Stomach (tissue), 8 donors: ENCODE measurements at regions not wholly inside any gene's neighbourhood (a gene's known extent, or its start where the extent isn't known, plus 50 kb on each side); places are given as distances from the start of the nearest gene placed in this dataset.

Source experiments
- DNase-seq, 2 donors: peaks; one replicate each; pipeline versions ENCODE4 v3.0.0 to v3.0.0-alpha.2; 2013 to 2019
- H3K27ac ChIP-seq, 5 donors: fragments of 200-600 bp in 4 of 5; sonication (generic) in 4 of 5; one replicate each; pipeline ENCODE4 v1.5.1; 2013 to 2019; ENCODE audit warnings: mild to moderate bottlenecking in 1 of 5, moderate library complexity in 1 of 5
- H3K27me3 ChIP-seq, 3 donors: fragments of 200-600 bp; sonication (generic); one replicate each; pipeline ENCODE4 v1.5.1; 2017 to 2019; ENCODE audit warnings: mixed run types in 1 of 3
- H3K36me3 ChIP-seq, 4 donors: fragments of 200-600 bp; sonication (generic); 1 replicate in 3 of 4; 2 replicates in 1 of 4; pipeline ENCODE4 v1.5.1; 2016 to 2019
- H3K4me1 ChIP-seq, 4 donors: fragments of 200-600 bp; sonication (generic); one replicate each; pipeline ENCODE4 v1.5.1; 2016 to 2019
- H3K4me3 ChIP-seq, 4 donors: fragments of 200-600 bp; sonication (generic) in 3 of 4; one replicate each; pipeline ENCODE4 v1.5.1; 2016 to 2019; ENCODE audit warnings: mild to moderate bottlenecking in 1 of 4
- H3K9me3 ChIP-seq, 4 donors: fragments of 200-600 bp; sonication (generic); one replicate each; pipeline ENCODE4 v1.5.1; 2016 to 2019
- CTCF ChIP-seq, 7 experiments: fragments of 450-650 bp in 4 of 7; fragments of 200-600 bp in 3 of 7; sonication (generic) in 3 of 7; IDR thresholded peaks; one replicate each; pipeline ENCODE4 v1.5.1; 2016 to 2019; ENCODE audit warnings: antibody characterized with exemption in 7 of 7, control low read depth in 2 of 7, mild to moderate bottlenecking in 1 of 7
- EP300 ChIP-seq: sonication (generic); formaldehyde crosslinking; IDR thresholded peaks from one replicate; pipeline ENCODE4 v1.6.1; 2017; ENCODE audit warnings: antibody characterized with exemption
- POLR2A ChIP-seq, 4 donors: fragments of 450-650 bp; IDR thresholded peaks; one replicate each; pipeline ENCODE4 v1.6.1; 2016; ENCODE audit warnings: antibody characterized with exemption in 4 of 4, control low read depth in 2 of 4, mild to moderate bottlenecking in 1 of 4, moderate library complexity in 1 of 4
- POLR2AphosphoS5 ChIP-seq, 3 donors: sonication (generic); formaldehyde crosslinking; IDR thresholded peaks; one replicate each; pipeline ENCODE4 v1.6.1; 2016; ENCODE audit warnings: antibody characterized with exemption in 3 of 3
- WGBS, 5 donors: extraction: QIAGEN DNeasy Blood & Tissue Kit in 3 of 5; methylation state at CpG; one replicate each; pipeline versions ENCODE4 v1.1.5 to v1.1.7; 2013 to 2018; 5-methylcytosine and 5-hydroxymethylcytosine counted together
- intact Hi-C: fragments of 100-400 bp; cut with DNase I; formaldehyde crosslinking; loops from one replicate; pipeline ENCODE4 v1.15.1; 2023; ENCODE audit warnings: low total_unique reads
- donor health status: healthy with polysubstance abuse.
- donor health status: Bipolar disorder and iron deficiency.
- donor health status: healthy.

GRCh38 chr2:65550246-65550645 lies 117.8 kb upstream of the SPRED2 start:
- Histone ChIP-seq H3K4me3 (no peak overlapping the region), H3K27me3 (no peaks in the 10 kb centered on the region), H3K9me3 (no peaks in the 10 kb centered on the region), H3K36me3 (no peaks in the 10 kb centered on the region), H3K4me1 (peaks cover 0 to 12% (median 5%) of the 10 kb centered on the region in 4 donors), H3K27ac (no peak overlapping the region)
- TF ChIP-seq CTCF (IDR thresholded peaks at IDR 0.05) (no peak), POLR2AphosphoS5 (IDR thresholded peaks at IDR 0.05) (no peak)
- no peak for DNase-seq
- intact Hi-C loops = loop anchor here (10.0 kb wide), 1 partner anchor 285 kb away; no protein-coding TSS in a partner anchor
- 67 to 72% (median 68%) methylated on average over 7 of the region's 7 CpGs for WGBS, 5 donors

GRCh38 chr2:65549631-65550030 lies 117.2 kb upstream of the SPRED2 start:
- no peaks in the 10 kb centered on the region for H3K9me3 ChIP-seq
- no peak for TF ChIP-seq EP300
- no peak for TF ChIP-seq POLR2A (IDR thresholded peaks at IDR 0.05)
- TF ChIP-seq CTCF (IDR thresholded peaks at IDR 0.05) = no peak
- TF ChIP-seq POLR2AphosphoS5 (IDR thresholded peaks at IDR 0.05) = no peak
- no peak overlapping the region for H3K4me3 ChIP-seq
- H3K27me3 ChIP-seq = no peaks in the 10 kb centered on the region
- no peak overlapping the region for H3K27ac ChIP-seq
- peaks cover 0 to 12% (median 5%) of the 10 kb centered on the region in 4 donors for H3K4me1 ChIP-seq
- intact Hi-C loops = loop anchor here (10.0 kb wide), 1 partner anchor 285 kb away; no protein-coding TSS in a partner anchor
- no peak for DNase-seq
- WGBS, 5 donors = 88 to 97% (median 92%) methylated on average over 4 of the region's 4 CpGs
- no peaks in the 10 kb centered on the region for H3K36me3 ChIP-seq

- TF ChIP-seq POLR2AphosphoS5 (IDR thresholded peaks at IDR 0.05) (no peak), POLR2A (IDR thresholded peaks at IDR 0.05) (no peak), EP300 (no peak), CTCF (IDR thresholded peaks at IDR 0.05) (no peak)
- Histone ChIP-seq H3K36me3 (no peaks in the 10 kb centered on the region), H3K27me3 (no peaks in the 10 kb centered on the region), H3K4me3 (no peak overlapping the region), H3K27ac (no peak overlapping the region), H3K4me1 (peaks cover 0 to 12% (median 5%) of the 10 kb centered on the region in 4 donors), H3K9me3 (no peaks in the 10 kb centered on the region)
- WGBS, 5 donors = 92 to 96% (median 94%) methylated on average over 3 of the region's 3 CpGs
- DNase-seq = no peak
- intact Hi-C loops = no loop called here
Measured at GRCh38 chr2:65549257-65549627, 116.8 kb upstream of the SPRED2 start.

GRCh38 chr2:65548576-65549256 lies 116.3 kb upstream of the SPRED2 start:
- H3K9me3 ChIP-seq = no peaks in the 10 kb centered on the region
- H3K4me1 ChIP-seq = peaks cover 0 to 12% (median 5%) of the 10 kb centered on the region in 4 donors
- no peak overlapping the region for H3K27ac ChIP-seq
- TF ChIP-seq EP300 (no peak), POLR2AphosphoS5 (IDR thresholded peaks at IDR 0.05) (no peak), CTCF (IDR thresholded peaks at IDR 0.05) (no peak), POLR2A (IDR thresholded peaks at IDR 0.05) (no peak)
- no peaks in the 10 kb centered on the region for H3K36me3 ChIP-seq
- H3K27me3 ChIP-seq = no peaks in the 10 kb centered on the region
- DNase-seq = no peak
- no peak overlapping the region for H3K4me3 ChIP-seq
- 84 to 95% (median 91%) methylated on average over 7 of the region's 7 CpGs for WGBS, 5 donors
- intact Hi-C loops = no loop called here
